CD14-positive monocyte (primary cell): ENCODE measurements at regions not wholly inside any gene's neighbourhood (a gene's known extent, or its start where the extent isn't known, plus 50 kb on each side); places are given as distances from the start of the nearest gene placed in this dataset.

Source experiments
- DNase-seq, 3 donors: peaks; one replicate each; pipeline ENCODE4 v3.0.0-alpha.2; 2011 to 2022
- H2AFZ ChIP-seq: 2 replicates; pipeline ENCODE4 v1.6.0; 2012; ENCODE audit warnings: mild to moderate bottlenecking, low read depth, low read length, inconsistent platforms; ENCODE audit not compliant: insufficient read depth, poor library complexity, severe bottlenecking
- H3K27ac ChIP-seq, 2 donors: 1 replicate in 1 of 2; 2 replicates in 1 of 2; pipeline ENCODE4 v1.5.1; 2012 to 2013; ENCODE audit warnings: low read length in 2 of 2, control low read depth in 1 of 2, inconsistent platforms in 1 of 2, low read depth in 1 of 2, mild to moderate bottlenecking in 1 of 2
- H3K27me3 ChIP-seq, 2 donors: one replicate each; pipeline versions ENCODE4 v1.6.0 to v1.6.1; 2011 to 2013; ENCODE audit warnings: low read length in 2 of 2; ENCODE audit not compliant: control insufficient read depth in 2 of 2, insufficient read depth in 2 of 2
- H3K36me3 ChIP-seq, 2 donors: replicated peaks in 1 of 2; 1 replicate in 1 of 2; 2 replicates in 1 of 2; pipeline versions ENCODE4 v1.5.1 to v1.6.1; 2012 to 2013; ENCODE audit warnings: low read length in 2 of 2, control low read depth in 1 of 2, inconsistent platforms in 1 of 2, mild to moderate bottlenecking in 1 of 2; ENCODE audit not compliant: insufficient read depth in 2 of 2, control insufficient read depth in 1 of 2
- H3K4me1 ChIP-seq, 2 donors: 1 replicate in 1 of 2; 2 replicates in 1 of 2; pipeline versions ENCODE4 v1.5.1 to v1.6.1; 2012 to 2013; ENCODE audit warnings: low read length in 2 of 2, control low read depth in 1 of 2, inconsistent platforms in 1 of 2, mild to moderate bottlenecking in 1 of 2, moderate library complexity in 1 of 2; ENCODE audit not compliant: insufficient read depth in 2 of 2, control insufficient read depth in 1 of 2
- H3K4me2 ChIP-seq: replicated peaks from 2 replicates; pipeline ENCODE3; 2012; ENCODE audit warnings: low read length, moderate library complexity, mild to moderate bottlenecking; ENCODE audit not compliant: poor library complexity, severe bottlenecking; ENCODE audit errors: extremely low read depth
- H3K4me3 ChIP-seq, 3 experiments: fragments of 200-600 bp in 1 of 3; sonication (generic) in 1 of 3; replicated peaks in 1 of 3; 1 replicate in 2 of 3; 2 replicates in 1 of 3; pipeline ENCODE4 v1.5.1; 2011 to 2013; ENCODE audit warnings: low read length in 3 of 3, mild to moderate bottlenecking in 3 of 3, control low read depth in 2 of 3, low read depth in 2 of 3, inconsistent platforms in 1 of 3, moderate library complexity in 1 of 3
- H3K79me2 ChIP-seq: 2 replicates; pipeline ENCODE4 v1.6.0; 2012; ENCODE audit warnings: mild to moderate bottlenecking, control low read depth, inconsistent platforms, low read length, moderate library complexity; ENCODE audit not compliant: insufficient read depth
- H3K9ac ChIP-seq: 2 replicates; pipeline ENCODE4 v1.6.0; 2017; ENCODE audit warnings: low read length, mild to moderate bottlenecking; ENCODE audit not compliant: insufficient read depth, poor library complexity, severe bottlenecking
- H3K9me3 ChIP-seq, 2 donors: replicated peaks in 1 of 2; 1 replicate in 1 of 2; 2 replicates in 1 of 2; pipeline versions ENCODE4 v1.5.1 to v1.6.1; 2012 to 2013; ENCODE audit warnings: low read length in 2 of 2, control low read depth in 1 of 2; ENCODE audit not compliant: control insufficient read depth in 1 of 2, insufficient read depth in 1 of 2
- H4K20me1 ChIP-seq: 2 replicates; pipeline ENCODE4 v1.6.0; 2012; ENCODE audit warnings: mild to moderate bottlenecking, low read length, control low read depth, moderate library complexity; ENCODE audit not compliant: insufficient read depth
- H3K27ac Mint-ChIP-seq, 7 donors: one replicate each; pipeline ENCODE4 v1.8.0; 2020; ENCODE audit warnings: mild to moderate bottlenecking in 7 of 7, mixed read lengths in 7 of 7, moderate library complexity in 6 of 7, inconsistent platforms in 2 of 7
- H3K27me3 Mint-ChIP-seq, 3 donors: one replicate each; pipeline ENCODE4 v1.8.0; 2021 to 2022; ENCODE audit warnings: low read depth in 3 of 3, mild to moderate bottlenecking in 3 of 3, mixed read lengths in 3 of 3, moderate library complexity in 3 of 3, inconsistent platforms in 1 of 3
- H3K36me3 Mint-ChIP-seq, 2 donors: one replicate each; pipeline ENCODE4 v1.8.0; 2020; ENCODE audit warnings: mixed read lengths in 2 of 2, inconsistent platforms in 1 of 2, mild to moderate bottlenecking in 1 of 2
- H3K4me1 Mint-ChIP-seq: one replicate; pipeline ENCODE4 v1.8.0; 2020; ENCODE audit warnings: mild to moderate bottlenecking, mixed read lengths
- H3K4me3 Mint-ChIP-seq, 2 donors: one replicate each; pipeline ENCODE4 v1.8.0; 2020; ENCODE audit warnings: mild to moderate bottlenecking in 2 of 2, mixed read lengths in 2 of 2, moderate library complexity in 1 of 2
- H3K9me3 Mint-ChIP-seq, 7 donors: one replicate each; pipeline ENCODE4 v1.8.0; 2020 to 2022; ENCODE audit warnings: mixed read lengths in 7 of 7, mild to moderate bottlenecking in 6 of 7, moderate library complexity in 6 of 7, inconsistent platforms in 2 of 7
- WGBS: methylation state at CpG from one replicate; pipeline ENCODE4 v1.1.5; 2013; ENCODE audit warnings: missing lambda C conversion rate; ENCODE audit not compliant: insufficient coverage; 5-methylcytosine and 5-hydroxymethylcytosine counted together
- intact Hi-C, 2 donors: fragments of 100-400 bp; cut with micrococcal nuclease; formaldehyde crosslinking; loops; one replicate each; pipeline versions ENCODE4 v1.15.0 to v1.15.1; 2023
- TF ChIP-seq, protein P1 (sequence below): fragments of 200-600 bp; IDR thresholded peaks from one replicate; pipeline ENCODE4 v1.8.0; 2022; ENCODE audit warnings: antibody characterized with exemption, mild to moderate bottlenecking

DNA sequence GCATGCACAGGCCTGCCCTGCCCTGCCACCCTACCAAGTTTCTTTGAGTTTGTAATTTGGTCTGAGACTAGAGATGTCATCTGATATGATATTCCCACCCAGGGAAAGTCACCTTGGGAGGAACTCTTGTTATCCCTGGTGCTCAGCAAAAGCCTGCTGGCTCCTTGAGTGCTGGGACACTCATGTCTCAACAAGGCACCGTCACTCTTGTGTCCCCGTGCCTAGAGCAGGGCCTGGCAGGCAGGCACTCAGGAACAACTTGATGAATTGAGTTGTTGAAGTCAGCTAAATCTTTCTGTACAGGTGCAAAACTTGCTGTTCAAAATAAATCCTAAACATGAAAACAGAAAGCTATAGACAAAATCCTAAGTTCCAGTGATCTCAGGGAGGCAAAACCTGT lies 345.4 kb downstream of the KCNRG start:
- Histone ChIP-seq H3K79me2 (no peaks in the 10 kb centered on the region), H3K4me1 (peaks cover 10 to 11% of the 10 kb centered on the region in 2 donors), H3K27me3 (no peaks in the 10 kb centered on the region), H3K4me2 (no peak overlapping the region), H3K36me3 (no peaks in the 10 kb centered on the region), H3K27ac (no peak overlapping the region), H2AFZ (no peak overlapping the region), H3K9ac (no peak overlapping the region), H4K20me1 (no peaks in the 10 kb centered on the region), H3K9me3 (no peaks in the 10 kb centered on the region), H3K4me3 (no peak overlapping the region)
- intact Hi-C loops = no loop called here
- TF ChIP-seq, protein P1, sequence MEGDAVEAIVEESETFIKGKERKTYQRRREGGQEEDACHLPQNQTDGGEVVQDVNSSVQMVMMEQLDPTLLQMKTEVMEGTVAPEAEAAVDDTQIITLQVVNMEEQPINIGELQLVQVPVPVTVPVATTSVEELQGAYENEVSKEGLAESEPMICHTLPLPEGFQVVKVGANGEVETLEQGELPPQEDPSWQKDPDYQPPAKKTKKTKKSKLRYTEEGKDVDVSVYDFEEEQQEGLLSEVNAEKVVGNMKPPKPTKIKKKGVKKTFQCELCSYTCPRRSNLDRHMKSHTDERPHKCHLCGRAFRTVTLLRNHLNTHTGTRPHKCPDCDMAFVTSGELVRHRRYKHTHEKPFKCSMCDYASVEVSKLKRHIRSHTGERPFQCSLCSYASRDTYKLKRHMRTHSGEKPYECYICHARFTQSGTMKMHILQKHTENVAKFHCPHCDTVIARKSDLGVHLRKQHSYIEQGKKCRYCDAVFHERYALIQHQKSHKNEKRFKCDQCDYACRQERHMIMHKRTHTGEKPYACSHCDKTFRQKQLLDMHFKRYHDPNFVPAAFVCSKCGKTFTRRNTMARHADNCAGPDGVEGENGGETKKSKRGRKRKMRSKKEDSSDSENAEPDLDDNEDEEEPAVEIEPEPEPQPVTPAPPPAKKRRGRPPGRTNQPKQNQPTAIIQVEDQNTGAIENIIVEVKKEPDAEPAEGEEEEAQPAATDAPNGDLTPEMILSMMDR = no peak
- H3K4me3 Mint-ChIP-seq = no peak overlapping the region
- peaks cover 27% of the 10 kb centered on the region for H3K4me1 Mint-ChIP-seq
- H3K27ac Mint-ChIP-seq = peak overlapping the region in 1 of 7 donors; percentile 35
- WGBS = 100% methylated on average over 1 of the region's 2 CpGs
- no peak for DNase-seq
- H3K9me3 Mint-ChIP-seq = peaks cover 0 to 2% (median 0%) of the 10 kb centered on the region in 7 donors
- H3K36me3 Mint-ChIP-seq = no peaks in the 10 kb centered on the region
- peaks cover 0 to 2% (median 0%) of the 10 kb centered on the region in 3 donors for H3K27me3 Mint-ChIP-seq

DNA sequence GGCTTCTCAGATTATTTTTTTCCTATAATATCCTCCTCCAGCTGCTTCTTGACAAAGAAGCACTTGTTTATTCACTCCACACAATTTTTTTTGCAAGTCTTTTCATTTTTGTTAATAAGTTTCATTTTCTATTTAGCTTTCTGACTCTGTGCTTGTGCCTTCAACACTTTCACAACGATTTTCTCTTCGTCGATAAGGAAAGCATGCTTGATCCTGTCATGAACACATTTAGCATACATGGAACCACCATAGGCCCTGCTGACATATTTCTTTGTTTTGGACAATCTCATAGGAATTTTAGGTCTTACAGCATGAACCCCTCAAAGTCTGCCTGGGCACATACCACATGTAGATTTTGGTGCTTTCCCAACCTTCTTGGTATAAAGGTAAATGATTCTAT lies 346.0 kb downstream of the KCNRG start:
- H4K20me1 ChIP-seq = no peaks in the 10 kb centered on the region
- no peak overlapping the region for H3K27ac ChIP-seq
- H3K9me3 ChIP-seq = no peaks in the 10 kb centered on the region
- H3K4me2 ChIP-seq = no peak overlapping the region
- H3K27me3 ChIP-seq = no peaks in the 10 kb centered on the region
- H3K4me1 Mint-ChIP-seq = peaks cover 27% of the 10 kb centered on the region
- no peak overlapping the region for H3K4me3 ChIP-seq
- no peaks in the 10 kb centered on the region for H3K36me3 ChIP-seq
- H3K4me1 ChIP-seq = peaks cover 10 to 11% of the 10 kb centered on the region in 2 donors
- no CpG with 5 or more reads among the region's 3 CpGs for WGBS
- H3K9ac ChIP-seq = no peak overlapping the region
- intact Hi-C loops = no loop called here
- no peaks in the 10 kb centered on the region for H3K36me3 Mint-ChIP-seq
- no peak for DNase-seq
- TF ChIP-seq, protein P1 = no peak
- peaks cover 0 to 2% (median 0%) of the 10 kb centered on the region in 7 donors for H3K9me3 Mint-ChIP-seq
- H2AFZ ChIP-seq = no peak overlapping the region
- H3K4me3 Mint-ChIP-seq = no peak overlapping the region
- H3K27me3 Mint-ChIP-seq = peaks cover 0 to 2% (median 0%) of the 10 kb centered on the region in 3 donors
- H3K27ac Mint-ChIP-seq = no peak overlapping the region
- no peaks in the 10 kb centered on the region for H3K79me2 ChIP-seq
